Stimulated activated CD8-positive, alpha-beta memory T cell treated with anti-CD3 and anti-CD28 coated beads, Interleukin-15, amount 100 ng/mL, for 4 hours (primary cell): ENCODE measurements at regions not wholly inside any gene's neighbourhood (a gene's known extent, or its start where the extent isn't known, plus 50 kb on each side); places are given as distances from the start of the nearest gene placed in this dataset.
"Not testable (repeated sequence)": the region's sequence is repeated elsewhere in the genome, so short reads cannot be mapped to it uniquely, and the experiment has no call there.

ENCODE experiments used
- DNase-seq, 2 donors: peaks; one replicate each; pipeline ENCODE4 v3.0.0-alpha.2; 2020; ENCODE audit warnings: low read depth in 2 of 2

DNA sequence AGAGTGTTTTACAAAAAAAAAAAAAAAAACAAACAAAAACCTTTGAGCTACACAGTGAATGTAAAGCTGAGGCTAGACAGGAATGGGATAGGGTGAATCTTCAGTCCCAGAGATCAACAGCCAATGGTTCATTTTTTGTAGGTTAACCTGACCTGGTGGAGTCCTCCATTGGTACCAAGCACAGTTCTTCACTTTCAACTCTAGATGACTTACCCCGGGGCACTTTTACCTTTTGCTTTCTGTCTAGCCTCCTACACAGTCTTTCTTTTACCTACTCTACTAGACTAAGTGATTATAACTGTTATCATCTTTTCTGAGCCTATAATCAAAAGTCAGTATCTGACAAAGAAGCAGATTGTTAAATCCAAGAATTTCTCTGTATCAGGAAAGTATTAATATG, 50.9 kb downstream of the ANXA2R start:
- no peak for DNase-seq

DNA sequence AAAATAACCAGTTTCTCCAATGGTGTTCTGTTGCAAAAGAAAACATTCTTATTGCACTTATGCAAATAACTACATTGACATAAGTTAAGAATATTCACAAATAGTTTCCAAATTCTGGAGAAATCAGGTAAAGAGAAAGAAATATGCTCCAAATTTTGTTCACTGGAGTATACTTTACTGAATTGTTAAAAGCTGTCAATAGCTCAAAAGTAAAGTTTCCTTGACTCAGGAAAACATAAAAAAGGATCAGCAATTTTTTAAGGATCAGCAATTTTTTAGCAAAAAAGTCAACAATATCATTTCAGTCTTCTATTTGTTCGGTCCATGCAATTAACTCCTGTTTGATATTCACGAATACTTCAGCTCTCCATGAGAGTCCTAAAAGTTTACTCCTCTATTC, 51.6 kb downstream of the ANXA2R start:
- no peak for DNase-seq

DNA sequence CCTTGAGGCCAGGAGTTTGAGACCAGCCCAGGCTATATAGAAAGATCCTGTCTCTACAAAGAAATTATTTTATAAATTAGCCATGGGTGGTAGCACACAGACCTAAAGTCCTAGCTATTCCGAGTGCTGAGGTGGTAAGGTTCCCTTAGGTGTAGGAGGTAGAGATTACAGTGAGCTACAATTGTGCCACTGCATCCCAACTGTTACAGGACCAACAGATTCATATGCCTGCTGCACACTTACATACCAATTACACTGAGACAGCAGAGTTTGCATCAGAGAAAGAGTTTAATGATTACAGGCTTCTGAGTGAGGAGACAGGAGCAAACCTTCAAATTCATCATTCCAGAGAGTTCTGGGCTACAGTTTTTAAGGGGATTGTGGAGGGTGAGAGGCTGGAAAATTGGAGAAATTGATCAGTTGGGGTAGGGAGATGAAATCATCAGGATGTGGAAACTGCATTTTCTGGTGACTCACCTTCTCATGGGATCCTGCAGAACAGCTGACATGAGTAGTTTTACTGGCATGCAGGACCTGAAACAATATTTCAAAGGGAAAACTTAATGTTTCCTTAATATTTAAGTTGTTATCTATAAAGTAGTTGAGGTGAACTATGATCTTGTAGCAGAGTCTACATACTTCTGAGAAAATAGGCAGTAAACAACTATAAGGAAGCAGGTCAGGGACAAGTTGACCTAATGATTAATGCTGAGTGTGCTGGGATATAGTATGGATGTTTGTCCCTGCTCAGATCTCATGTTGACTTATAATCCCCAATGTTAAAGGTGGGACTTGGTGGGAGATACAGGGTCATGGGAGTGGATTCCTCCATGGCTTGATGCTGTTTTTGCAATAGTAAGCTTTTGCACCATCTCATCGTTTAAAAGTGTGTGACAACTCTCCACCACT, 54.7 kb downstream of the ANXA2R start:
- DNase-seq = no peak

DNA sequence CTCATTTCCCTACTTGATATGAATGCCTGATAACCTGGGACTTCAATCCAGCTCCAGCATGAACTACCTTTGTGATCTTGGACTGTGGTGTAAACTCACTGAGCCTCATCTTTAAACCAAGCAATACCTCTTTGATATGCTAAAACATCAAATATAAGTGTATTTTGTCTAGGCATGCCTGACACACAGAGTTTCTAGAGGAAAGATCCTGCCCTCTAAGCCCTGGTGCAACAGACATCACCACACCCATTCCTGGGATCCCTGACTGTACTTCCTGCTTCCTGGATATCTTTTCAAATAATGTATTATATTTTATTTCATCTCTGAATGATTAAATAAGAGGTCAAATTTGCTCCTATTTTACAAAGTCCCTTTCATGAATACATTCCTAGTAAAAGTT, 55.8 kb downstream of the ANXA2R start:
- no peak for DNase-seq

DNA sequence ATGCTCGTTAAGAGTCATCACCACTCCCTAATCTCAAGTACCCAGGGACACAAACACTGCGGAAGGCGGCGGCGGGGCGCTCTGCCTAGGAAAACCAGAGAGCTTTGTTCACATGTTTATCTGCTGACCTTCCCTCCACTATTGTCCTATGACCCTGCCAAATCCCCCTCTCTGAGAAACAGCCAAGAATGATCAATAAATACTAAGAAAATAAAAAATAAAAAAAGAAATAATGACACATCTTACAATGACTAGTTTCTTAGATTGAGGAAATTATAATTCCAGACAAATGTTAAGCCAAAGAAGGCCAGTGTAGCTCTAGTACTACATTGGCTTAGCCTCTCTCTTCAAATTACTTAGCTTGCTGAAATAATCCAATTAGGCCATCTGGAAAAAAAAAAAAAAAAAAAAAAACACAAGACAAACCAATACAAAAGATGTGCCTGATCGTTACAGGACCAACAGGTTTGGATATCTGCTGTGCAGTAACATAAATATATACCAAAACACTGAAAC, 58.0 kb downstream of the ANXA2R start:
- DNase-seq = no peak

DNA sequence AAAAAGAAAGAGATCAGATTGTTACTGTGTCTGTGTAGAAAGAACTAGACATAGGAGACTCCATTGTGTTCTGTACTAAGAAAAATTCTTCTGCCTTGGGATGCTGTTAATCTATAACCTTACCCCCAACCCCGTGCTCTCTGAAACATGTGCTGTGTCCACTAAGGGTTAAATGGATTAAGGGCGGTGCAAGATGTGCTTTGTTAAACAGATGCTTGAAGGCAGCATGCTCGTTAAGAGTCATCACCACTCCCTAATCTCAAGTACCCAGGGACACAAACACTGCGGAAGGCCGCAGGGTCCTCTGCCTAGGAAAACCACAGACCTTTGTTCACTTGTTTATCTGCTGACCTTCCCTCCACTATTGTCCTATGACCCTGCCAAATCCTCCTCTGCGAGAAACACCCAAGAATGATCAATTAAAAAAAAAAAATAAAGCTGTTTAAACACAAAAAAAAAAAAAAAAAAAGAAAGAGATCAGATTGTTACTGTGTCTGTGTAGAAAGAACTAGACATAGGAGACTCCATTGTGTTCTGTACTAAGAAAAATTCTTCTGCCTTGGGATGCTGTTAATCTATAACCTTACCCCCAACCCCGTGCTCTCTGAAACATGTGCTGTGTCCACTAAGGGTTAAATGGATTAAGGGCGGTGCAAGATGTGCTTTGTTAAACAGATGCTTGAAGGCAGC, 58.6 kb downstream of the ANXA2R start:
- not testable (repeated sequence) for DNase-seq

DNA sequence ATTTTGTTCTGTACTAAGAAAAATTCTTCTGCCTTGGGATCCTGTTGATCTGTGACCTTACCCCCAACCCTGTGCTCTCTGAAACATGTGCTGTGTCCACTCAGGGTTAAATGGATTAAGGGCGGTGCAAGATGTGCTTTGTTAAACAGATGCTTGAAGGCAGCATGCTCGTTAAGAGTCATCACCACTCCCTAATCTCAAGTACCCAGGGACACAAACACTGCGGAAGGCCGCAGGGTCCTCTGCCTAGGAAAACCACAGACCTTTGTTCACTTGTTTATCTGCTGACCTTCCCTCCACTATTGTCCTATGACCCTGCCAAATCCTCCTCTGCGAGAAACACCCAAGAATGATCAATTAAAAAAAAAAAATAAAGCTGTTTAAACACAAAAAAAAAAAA, 59.1 kb downstream of the ANXA2R start:
- not testable (repeated sequence) for DNase-seq

DNA sequence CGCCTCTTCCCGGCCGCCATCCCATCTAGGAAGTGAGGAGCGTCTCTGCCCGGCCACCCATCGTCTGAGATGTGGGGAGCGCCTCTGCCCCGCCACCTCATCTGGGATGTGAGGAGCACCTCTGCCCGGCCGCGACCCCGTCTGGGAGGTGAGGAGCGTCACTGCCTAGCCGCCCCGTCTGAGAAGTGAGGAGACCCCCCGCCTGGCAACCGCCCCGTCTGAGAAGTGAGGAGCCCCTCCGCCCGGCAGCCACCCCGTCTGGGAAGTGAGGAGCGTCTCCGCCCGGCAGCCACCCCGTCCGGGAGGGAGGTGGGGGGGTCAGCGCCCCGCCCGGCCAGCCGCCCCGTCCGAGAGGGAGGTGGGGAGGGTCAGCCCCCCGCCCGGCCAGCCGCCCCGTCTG, 59.7 kb downstream of the ANXA2R start:
- DNase-seq = not testable (repeated sequence)

DNA sequence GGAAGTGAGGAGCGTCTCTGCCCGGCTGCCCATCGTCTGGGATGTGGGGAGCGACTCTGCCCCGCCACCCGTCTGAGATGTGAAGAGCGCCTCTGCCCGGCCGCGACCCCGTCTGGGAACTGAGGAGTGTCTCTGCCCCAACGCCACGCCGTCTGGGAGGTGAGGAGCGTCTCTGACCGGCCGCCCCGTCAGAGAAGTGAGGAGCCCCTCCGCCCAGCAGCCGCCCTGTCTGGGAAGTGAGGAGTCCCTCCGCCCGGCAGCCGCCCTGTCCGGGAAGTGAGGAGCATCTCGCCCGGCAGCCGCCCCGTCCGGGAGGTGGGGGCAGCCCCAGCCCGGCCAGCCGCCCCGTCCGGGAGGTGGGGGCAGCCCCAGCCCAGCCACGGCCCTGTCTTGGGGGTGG, 60.9 kb downstream of the ANXA2R start:
- DNase-seq = not testable (repeated sequence)

DNA sequence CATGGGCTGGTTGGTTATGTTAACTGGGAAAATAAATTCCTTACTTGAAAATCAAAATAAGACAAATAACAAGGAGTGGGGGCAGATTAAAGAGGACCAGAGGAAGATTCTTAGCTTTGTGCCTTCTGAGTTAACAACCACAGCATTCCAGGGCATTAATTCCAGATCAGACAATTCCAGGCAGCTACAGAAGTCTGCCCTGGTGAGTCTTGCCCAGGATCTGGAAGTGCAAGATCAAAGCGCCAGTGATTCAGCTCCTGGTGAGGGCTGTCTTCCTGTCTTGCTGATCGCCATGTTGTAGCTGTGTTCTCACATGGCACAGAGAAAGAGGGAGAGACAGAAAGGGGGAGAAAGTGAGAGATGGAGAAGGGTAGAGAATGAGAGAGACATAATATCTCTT, 65.6 kb downstream of the ANXA2R start:
- DNase-seq = no peak

DNA sequence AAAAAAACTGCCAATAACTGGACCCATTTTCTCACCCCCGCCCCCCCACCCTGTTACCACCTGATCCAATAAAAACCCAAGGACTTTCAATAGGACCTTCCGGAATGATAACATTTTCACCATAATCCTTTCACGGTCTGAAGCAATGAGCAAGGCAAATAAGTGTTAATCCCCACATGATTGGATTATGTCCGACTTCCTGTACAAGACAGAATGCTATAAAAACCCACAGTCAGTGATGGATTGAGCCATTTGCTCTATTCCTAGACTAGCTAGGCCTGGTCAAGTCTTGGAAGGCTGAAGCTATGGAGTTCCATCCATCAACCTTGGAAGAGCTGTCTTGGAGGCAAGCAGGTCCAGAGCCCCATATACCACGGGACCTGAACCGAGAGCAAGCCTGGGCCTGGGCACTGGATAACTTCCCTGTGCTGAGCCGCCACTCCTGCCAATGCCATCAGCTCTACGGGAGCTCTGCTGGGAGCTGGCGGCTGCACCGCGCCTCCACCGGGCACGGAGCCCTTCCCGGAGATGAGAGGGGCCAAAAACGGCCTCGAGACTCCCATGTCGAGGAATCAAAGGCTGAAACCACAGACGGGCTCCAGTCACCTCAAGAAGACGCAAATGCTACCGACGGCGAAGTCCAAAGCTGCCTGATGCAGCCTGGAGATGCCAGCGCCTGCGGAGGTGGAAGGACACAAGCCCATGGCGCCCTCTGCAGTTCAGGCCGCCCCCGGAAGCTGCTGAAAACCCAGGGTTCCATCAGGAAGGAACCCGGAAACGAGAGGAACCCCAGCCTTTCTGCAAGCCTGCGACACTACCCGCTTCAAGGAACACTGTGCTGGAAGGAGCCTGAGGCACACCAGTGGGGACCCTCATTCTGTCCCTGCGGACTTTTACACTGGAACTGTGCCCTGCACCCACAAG, 69.2 kb downstream of the ANXA2R start:
- DNase-seq = no peak

DNA sequence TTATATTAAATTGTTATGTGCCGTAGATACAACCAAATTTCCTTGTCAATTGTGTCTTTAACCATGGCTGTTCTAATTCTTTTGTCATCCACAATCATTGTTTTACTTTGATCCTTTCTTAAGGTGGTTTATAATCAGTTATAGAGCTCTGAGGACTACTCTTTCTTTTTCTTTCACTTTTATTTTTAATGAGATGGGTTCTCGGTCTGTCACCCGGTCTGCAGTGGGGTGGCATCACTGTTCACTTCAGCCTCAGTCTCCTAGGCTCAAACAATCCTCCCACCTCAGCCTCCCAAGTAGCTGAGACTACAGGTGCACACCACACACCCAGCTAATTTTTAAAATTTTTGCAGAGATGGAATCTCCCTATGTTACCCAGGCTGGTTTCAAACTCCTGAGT, 74.2 kb downstream of the ANXA2R start:
- DNase-seq = no peak

DNA sequence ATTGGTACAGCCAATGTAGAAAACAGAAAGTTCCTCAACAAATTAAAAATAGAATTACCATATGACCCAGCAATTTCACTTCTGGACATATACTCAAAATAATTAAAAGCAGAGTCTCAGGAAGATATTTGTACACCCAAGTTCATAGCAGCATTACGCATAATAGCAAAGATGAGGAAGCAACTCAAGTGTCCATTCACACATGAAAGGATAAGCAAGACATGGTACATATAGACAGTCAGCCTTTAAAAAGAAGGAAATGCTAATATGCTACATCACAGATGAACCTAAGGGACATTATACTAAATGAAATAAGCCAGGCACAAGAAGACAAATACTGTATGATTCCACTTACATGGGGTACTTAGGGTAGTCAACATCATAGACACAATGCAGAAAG, 76.7 kb downstream of the ANXA2R start:
- no peak for DNase-seq

DNA sequence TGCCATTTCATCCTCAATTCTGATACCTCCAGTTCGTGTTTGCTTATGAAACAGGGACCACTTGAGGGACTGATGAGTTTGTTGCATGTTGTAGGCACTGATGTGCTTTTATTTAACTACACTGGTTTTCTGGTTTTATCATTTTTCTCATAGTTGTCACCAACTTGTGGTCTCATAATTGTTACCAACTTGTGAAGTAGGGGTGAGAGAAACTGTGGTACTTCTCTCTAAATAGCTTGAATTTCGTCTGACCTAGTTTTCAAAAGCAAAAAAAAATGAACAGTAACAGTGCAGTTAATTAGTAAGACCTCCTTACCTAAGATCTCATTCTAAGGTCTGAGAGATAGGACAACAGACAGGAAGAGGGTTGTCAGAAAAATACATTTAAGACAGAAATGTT, 78.0 kb downstream of the ANXA2R start:
- DNase-seq = no peak

DNA sequence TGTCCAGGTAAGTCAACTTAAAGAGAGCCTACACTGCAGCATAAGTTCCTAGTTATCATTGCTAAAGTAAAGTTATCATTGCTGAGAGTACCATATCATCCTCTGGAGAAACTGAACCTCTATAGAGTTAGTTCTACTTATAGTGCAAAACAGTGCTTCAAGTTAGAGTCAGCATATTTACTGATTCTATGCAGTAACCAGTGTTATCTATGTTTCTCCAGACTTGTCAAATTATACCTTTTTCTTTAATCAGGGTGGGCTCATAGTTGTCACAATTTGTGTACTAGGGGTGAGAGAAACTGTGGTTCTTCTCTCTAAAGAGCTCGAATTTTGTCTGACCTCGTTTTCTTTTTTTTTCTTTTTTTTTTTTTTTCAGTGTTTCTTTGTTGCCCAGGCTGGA, 79.6 kb downstream of the ANXA2R start:
- DNase-seq = no peak

DNA sequence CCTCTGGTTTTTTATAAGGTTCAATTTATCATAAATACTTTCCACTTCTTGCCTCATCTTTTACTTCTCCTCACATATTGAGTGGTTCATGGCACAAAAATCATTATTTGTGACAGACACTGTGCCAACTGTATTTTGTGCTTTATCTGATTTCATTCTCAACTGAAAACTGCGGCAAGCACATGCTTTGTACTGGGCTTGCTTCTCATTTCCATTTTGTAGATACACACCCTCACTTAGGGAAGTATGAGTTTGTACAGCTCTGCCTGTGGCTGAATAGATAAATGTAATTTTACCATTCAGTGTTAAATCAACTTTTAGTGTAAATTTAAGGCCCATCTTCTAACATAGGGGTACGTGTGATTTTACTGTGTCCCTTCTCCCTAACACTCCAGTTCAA, 83.6 kb downstream of the ANXA2R start:
- DNase-seq = no peak

DNA sequence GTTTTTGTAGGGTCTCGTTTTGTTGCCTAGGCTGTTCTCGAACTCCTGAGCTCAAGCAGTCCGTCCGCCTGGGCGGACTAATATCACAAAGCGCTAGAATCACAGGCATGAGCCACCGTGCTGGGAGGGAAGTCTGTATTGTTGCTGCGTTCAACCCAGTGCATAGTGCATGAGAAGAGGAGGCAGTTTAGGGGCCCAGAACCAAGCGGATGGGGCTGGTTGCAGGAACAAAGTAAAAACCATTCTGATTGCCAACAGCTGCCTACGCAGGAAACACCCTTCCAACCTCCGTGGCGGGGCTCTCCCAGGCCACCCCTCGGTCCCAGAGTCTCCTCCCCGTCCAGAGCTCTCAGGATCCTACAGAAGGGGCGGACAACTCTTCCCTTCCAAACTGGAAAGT, 87.1 kb downstream of the ANXA2R start:
- no peak for DNase-seq

DNA sequence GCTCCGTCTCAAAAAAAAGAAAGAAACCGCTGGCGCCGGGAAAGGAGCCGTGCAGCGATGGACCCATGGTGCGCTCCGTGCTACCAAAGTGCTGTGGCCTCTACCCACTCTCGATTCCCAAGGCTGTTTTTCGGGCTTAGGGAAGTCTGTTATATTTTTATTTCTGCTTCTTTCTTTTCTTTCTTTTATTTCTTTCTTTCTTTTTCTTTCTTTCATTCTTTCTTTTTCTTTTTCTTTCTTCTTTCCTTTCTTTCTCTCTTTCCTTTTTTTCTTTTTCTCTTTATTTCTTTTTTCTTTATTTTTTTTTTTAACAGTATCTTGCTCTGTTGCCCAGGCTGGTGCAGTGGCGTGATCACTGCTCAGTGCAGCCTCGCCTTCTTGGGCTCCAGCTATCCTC, 87.5 kb downstream of the ANXA2R start:
- no peak for DNase-seq

DNA sequence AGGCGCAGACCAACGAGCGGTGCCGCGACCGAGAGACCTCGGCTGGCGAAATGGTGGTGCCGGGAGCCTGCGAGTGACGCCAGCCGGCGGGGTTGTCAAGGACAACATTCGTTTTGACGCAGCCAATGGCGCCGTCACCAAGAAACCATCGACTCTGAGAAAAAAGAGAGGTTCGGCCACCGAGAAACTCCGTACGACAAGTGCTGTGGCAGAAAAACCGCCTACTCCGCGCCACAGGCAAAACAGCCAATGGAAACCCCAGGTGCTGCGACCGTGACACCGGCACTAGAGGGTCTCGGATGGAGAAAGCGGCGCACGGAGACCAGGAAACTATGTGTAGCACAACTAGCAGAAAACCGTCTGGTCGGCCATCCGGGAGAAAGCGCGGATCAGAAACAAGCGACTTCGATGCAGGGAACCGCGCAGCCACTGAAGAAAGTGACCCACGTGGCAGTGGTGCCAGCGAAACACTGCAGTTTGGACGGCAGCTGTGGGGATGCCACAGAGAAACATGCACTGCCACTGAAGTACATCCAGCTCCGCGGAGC, 88.8 kb downstream of the ANXA2R start:
- DNase-seq = peak; percentile 45 to 53

DNA sequence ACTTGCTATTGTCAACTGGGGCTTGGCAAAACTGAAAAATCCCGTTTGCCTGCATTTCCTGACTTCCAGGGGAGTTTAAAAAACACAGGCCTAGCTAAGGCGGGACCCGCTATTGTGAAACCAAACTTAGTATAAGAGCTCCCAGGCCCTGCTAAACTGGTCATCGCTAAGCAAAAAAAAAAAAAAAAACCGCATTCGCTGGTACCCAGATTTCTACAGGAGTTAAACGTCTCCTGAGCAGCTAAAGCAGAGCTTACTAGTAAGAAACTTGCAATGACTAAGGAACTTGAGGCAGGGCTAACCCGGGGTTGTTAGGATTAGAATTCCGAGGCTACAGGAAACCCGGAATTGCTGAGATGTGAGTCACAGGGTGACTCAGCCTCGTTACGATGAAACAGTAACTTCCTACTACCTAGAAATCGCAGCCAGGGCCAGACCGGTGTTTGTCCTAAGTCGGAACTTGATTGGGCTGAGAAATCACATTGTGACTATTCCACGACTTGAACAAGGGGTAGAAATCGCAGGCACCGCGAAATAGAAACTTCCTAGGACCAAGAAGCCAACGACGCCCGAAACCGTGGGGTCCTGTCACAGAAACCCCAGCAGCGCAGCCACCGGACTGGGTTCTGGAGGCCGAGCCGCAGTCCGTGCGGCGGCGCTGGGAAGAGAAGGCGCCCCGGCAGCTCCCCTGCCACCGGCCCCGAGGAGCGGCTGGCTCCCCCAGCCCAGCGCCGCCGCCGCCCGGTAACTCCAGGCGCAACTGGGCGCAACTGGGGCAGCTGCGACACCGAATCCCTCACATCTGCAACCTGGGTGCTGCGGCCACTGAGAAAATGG, 89.4 kb downstream of the ANXA2R start:
- DNase-seq = peak; percentile 49 to 66

DNA sequence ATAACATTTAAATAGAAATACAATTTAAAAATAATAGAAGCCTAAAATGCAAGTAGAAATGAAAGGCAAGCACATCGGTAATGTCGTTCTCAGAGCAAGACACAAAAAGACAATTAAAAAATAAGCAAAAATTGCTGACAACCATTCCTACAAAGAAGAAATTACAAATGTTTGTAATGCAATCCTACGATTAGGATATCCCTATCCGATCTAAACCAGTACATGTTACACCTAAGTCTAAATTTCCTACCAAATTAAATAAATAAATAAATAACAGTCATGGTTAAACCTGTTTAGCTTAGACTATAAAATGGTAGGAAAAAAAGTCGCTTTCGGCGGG, 90.0 kb downstream of the ANXA2R start:
- no peak for DNase-seq
